NCI-H2196 (cell line): ENCODE measurements at regions not wholly inside any gene's neighbourhood (a gene's known extent, or its start where the extent isn't known, plus 50 kb on each side); places are given as distances from the start of the nearest gene placed in this dataset.
"Not testable (repeated sequence)": the region's sequence is repeated elsewhere in the genome, so short reads cannot be mapped to it uniquely, and the experiment has no call there.

Experiments
- DNase-seq: peaks from one replicate; lab custom pipeline; 2025; ENCODE audit not compliant: unreplicated experiment; lab: John Stamatoyannopoulos, UW

DNA sequence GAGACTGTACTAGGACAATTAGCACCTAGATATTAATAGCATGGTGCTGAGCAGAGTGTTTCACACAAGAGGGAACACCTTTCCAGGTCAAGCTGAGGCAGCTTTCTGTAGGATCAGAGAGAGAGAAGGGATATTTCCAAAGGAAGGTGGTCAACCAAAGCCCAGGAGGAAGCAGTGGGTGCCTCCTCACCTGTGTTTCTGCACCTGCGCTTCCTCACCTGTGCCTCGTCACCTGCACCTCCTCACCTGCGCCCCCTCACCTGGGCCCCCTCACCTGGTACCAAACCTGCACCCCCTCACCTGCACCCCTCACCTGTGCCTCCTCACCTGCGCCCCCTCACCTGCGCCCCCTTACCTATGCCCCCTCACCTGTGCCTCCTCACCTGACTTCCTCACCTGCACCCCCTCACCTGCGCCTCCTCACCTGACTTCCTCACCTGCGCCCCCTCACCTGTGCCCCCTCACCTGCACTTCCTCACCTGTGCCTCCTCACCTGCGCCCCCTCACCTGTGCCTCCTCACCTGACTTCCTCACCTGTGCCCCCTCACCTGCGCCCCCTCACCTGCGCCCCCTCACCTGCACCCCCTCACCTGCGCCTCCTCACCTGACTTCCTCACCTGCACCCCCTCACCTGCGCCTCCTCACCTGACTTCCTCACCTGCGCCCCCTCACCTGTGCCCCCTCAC is 67.9 kb downstream of the TTLL2 start:
- DNase-seq = no peak

- no peak for DNase-seq
Measured at GRCh38 chr6:167393731-167394130, 68.8 kb downstream of the TTLL2 start.

GRCh38 chr6:167394339-167394738 is 69.5 kb downstream of the TTLL2 start:
- no peak for DNase-seq

DNA sequence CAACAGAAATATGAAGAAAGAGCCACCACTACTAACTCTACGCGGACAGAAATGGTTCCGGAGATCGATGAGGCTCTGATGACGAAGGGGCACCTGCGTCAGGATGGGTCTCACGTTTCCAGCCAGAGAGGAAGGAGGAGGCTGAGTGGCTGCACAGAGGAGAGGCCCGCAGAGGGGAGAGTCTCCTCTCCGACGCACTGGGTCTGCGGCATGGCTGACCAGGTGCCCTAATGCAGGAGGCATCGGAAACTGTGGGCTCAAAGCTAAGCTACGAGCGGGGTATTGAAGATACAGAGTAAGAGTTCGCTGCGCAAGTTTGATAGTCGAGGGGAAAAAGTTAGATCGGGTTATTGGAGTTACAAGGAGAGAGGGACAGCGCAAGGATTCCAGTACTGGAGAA is 69.9 kb downstream of the TTLL2 start:
- no peak for DNase-seq

- DNase-seq = no peak
Measured at GRCh38 chr6:167396068-167396658, 71.3 kb downstream of the TTLL2 start.

- DNase-seq = no peak
Measured at GRCh38 chr6:167396659-167397490, 72.0 kb downstream of the TTLL2 start.

GRCh38 chr6:167397712-167398111 is 72.8 kb downstream of the TTLL2 start:
- no peak for DNase-seq

DNA sequence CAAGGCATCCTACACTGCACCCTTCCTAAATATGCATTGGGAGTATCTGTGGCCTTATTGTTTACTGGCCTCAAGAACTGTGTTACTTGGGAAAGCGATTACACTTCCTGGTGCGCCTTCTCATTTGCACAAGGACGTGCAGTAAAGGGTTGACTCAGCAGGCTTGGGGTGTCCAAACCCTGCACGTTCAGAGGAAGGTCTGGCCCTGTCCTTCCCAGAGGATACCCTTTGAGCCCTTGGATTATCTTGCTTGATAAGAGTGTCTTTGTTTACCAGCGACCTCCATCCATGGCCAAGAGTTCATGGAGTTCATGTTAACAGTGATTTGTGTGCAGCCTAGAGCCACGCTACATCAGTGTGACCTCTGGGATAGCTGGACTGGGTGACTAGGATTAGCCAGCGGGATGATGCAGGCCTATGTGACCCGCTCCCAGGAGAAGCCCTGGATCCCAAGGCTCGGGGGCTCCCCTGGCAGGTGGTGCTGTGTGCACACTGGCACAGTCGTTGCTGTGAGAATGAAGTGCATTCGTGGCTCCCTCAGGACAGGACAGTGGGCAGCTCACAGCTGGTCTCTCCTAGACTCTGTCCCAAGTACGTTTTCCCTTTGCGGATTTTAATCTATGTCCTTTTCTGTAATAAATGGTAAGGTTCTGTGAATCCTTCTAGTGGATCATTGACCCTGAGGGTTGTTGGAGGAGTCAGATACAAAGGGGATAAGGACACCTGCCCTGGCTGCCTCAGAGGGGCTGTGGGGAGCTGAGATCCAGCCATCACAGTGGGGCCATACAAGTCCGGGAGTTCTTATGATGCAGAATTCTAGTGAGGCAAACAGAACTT is 73.5 kb downstream of the TTLL2 start:
- no peak for DNase-seq

DNA sequence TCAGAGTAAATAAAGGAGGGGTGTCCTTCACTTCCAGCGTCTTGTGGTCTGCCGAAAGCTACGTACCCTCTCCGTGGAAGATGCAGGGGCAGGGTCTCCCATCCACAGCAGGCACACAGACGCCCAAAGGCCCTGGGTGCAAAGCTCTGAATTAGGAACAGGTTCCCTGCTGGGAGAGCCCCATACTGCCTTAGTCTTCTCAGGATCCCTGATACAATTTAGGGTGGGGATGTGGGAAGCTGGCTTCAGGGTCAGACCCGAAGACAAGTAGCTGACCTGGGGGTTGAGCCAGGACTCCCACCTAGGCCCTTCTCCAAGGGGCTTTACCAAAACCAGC is 74.1 kb downstream of the TTLL2 start:
- DNase-seq = no peak

DNA sequence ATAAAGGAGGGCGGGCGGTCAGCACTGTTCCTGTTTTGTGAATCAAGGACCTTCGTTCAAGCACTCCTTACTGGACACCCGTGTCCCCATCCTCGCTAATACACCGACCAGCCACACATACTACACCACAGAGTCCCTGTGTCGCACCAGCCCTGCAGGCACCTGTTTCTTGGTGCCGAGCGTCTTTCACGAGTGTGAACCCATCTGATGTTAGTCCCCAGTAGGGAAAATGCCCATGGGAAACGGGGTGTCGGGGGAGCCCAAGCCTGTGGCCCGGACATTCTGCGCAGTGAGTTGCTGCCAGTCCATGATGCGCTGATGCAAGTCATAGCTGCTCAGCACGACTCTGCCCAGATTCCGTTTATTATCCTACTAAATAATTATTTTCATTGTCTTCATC is 74.7 kb downstream of the TTLL2 start:
- no peak for DNase-seq

DNA sequence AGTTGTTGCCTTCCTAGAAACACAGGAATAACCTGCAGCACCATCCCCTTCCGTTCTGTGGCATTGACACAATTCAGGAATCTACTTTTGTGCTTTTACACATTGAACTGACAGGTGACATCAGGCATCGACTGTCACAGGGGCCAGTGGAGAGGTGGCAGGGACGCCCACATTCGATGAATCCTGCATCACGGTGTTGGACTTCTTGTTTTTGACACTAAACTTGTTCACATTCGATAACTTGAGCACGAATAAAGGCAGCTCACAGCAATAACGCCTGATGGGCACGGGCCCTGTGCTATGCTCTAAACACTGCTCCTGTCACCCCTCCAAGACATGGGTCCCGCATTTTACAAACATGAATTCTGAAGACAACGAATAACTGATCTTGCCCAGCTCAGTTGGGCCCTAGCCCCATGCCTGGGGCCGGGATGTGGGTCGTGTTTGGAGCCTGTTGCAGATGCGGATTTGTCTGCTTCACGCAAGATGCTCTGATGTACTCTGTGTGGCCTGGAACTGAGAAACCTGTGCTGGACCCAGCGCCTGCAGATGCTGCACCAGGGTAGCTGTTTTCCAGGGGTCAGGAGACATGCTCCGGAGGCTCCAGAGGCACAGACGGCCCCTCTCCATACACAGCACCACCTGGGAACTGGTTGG is 75.7 kb downstream of the TTLL2 start:
- no peak for DNase-seq

GRCh38 chr6:167401525-167402194 is 76.8 kb downstream of the TTLL2 start:
- DNase-seq = no peak

- DNase-seq = no peak
Measured at GRCh38 chr6:167402195-167402686, 77.4 kb downstream of the TTLL2 start.

GRCh38 chr6:167403427-167403826 is 78.5 kb downstream of the TTLL2 start:
- no peak for DNase-seq

DNA sequence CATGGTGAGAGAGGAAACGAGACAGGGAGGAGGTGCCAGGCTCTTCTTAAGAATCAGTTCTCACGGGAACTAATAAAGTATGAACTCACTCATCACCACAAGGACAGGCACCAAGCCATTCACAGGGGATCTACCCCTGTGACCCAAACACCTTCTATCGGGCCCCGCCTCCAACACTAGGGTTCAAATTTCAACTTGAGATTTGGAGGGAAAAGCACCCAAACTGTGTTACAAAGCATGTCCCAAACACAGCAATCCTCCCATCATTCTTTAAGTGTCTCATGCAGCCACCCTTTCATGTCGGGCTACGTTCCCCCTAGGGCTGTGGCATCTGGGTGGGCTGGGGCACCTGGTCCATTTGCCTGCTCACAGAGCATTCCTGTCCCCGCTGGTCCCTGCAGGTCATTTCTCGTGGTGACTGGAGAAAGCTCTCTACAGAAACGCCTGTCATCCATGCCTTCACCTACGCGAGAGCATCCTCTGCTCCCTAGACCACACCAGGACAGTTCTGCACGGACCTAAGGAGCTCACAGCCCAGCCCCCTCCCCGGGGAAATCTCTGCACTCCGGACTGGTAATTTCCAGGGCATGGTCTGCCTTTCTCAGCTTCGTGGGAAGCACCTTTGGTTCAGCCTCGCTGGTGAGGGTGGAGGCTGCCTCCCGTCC is 79.6 kb downstream of the TTLL2 start:
- no peak for DNase-seq

- DNase-seq = no peak
Measured at GRCh38 chr6:167405778-167406532, 81.1 kb downstream of the TTLL2 start.

GRCh38 chr6:167406533-167407238 is 81.8 kb downstream of the TTLL2 start:
- not testable (repeated sequence) for DNase-seq
